BE2C (cell line): ENCODE measurements at regions not wholly inside any gene's neighbourhood (a gene's known extent, or its start where the extent isn't known, plus 50 kb on each side); places are given as distances from the start of the nearest gene placed in this dataset.
"Not testable (repeated sequence)": the region's sequence is repeated elsewhere in the genome, so short reads cannot be mapped to it uniquely, and the experiment has no call there.

Source experiments
- DNase-seq: peaks from one replicate; pipeline ENCODE4 v3.0.0-alpha.2; 2020
- H3K27me3 ChIP-seq: fragments of 250-450 bp; sonication (Bioruptor Pico); 2 replicates; pipeline ENCODE4 v1.5.1; 2020; ENCODE audit warnings: mild to moderate bottlenecking
- H3K36me3 ChIP-seq: fragments of 250-450 bp; sonication (Bioruptor Pico); 2 replicates; pipeline ENCODE4 v1.5.1; 2020; ENCODE audit warnings: mild to moderate bottlenecking
- H3K4me1 ChIP-seq: fragments of 250-450 bp; sonication (Bioruptor Pico); 2 replicates; pipeline ENCODE4 v1.5.1; 2020
- H3K4me3 ChIP-seq: 2 replicates; pipeline ENCODE4 v1.5.1; 2011; ENCODE audit warnings: low read depth, low read length
- H3K9me3 ChIP-seq: fragments of 250-450 bp; sonication (Bioruptor Pico); 2 replicates; pipeline ENCODE4 v1.5.1; 2020
- CTCF ChIP-seq: IDR thresholded peaks from 2 replicates; pipeline ENCODE4 v1.5.1; 2012; ENCODE audit warnings: mild to moderate bottlenecking, low read depth, low read length

GRCh38 chr21:20451046-20451445, 547.2 kb upstream of the NCAM2 start:
- Histone ChIP-seq H3K27me3 (no peaks in the 10 kb centered on the region), H3K36me3 (no peaks in the 10 kb centered on the region), H3K4me1 (no peaks in the 10 kb centered on the region), H3K4me3 (no peak overlapping the region), H3K9me3 (no peaks in the 10 kb centered on the region)
- TF ChIP-seq CTCF: no peak
- no peak for DNase-seq

- H3K4me1 ChIP-seq: no peaks in the 10 kb centered on the region
- TF ChIP-seq CTCF: no peak
- no peak for DNase-seq
- no peaks in the 10 kb centered on the region for H3K9me3 ChIP-seq
- H3K4me3 ChIP-seq: no peak overlapping the region
- H3K27me3 ChIP-seq: no peaks in the 10 kb centered on the region
- H3K36me3 ChIP-seq: no peaks in the 10 kb centered on the region
Measured at GRCh38 chr21:20452935-20453334, 545.3 kb upstream of the NCAM2 start.

- no peak for TF ChIP-seq CTCF
- Histone ChIP-seq H3K4me3 (no peak overlapping the region), H3K9me3 (no peaks in the 10 kb centered on the region), H3K27me3 (no peaks in the 10 kb centered on the region), H3K4me1 (no peaks in the 10 kb centered on the region; the same call in 1 of the 2 replicates), H3K36me3 (no peaks in the 10 kb centered on the region)
- DNase-seq: peak; percentile 29
Measured at GRCh38 chr21:20459838-20460237, 538.4 kb upstream of the NCAM2 start.

GRCh38 chr21:20463362-20463761, 534.8 kb upstream of the NCAM2 start:
- no peak for TF ChIP-seq CTCF
- H3K9me3 ChIP-seq: no peaks in the 10 kb centered on the region
- H3K4me3 ChIP-seq: no peak overlapping the region
- H3K27me3 ChIP-seq: no peaks in the 10 kb centered on the region
- no peaks in the 10 kb centered on the region; the same call in 1 of the 2 replicates for H3K4me1 ChIP-seq
- no peak for DNase-seq
- no peaks in the 10 kb centered on the region for H3K36me3 ChIP-seq

- no peak for DNase-seq
- Histone ChIP-seq H3K4me3 (no peak overlapping the region), H3K9me3 (no peaks in the 10 kb centered on the region), H3K4me1 (no peaks in the 10 kb centered on the region), H3K27me3 (no peaks in the 10 kb centered on the region), H3K36me3 (no peaks in the 10 kb centered on the region)
- no peak for TF ChIP-seq CTCF
Measured at GRCh38 chr21:20469361-20469760, 528.8 kb upstream of the NCAM2 start.

- Histone ChIP-seq H3K4me1 (no peaks in the 10 kb centered on the region), H3K9me3 (no peaks in the 10 kb centered on the region), H3K4me3 (no peak overlapping the region), H3K27me3 (no peaks in the 10 kb centered on the region), H3K36me3 (no peaks in the 10 kb centered on the region)
- TF ChIP-seq CTCF: no peak
- DNase-seq: no peak
Measured at GRCh38 chr21:20486303-20486702, 511.9 kb upstream of the NCAM2 start.

- H3K27me3 ChIP-seq, H3K4me3 ChIP-seq, H3K4me1 ChIP-seq, H3K9me3 ChIP-seq, H3K36me3 ChIP-seq, DNase-seq: not testable (repeated sequence)
Measured at GRCh38 chr21:20502915-20503314, 495.3 kb upstream of the NCAM2 start.
